Epidermal melanocyte (primary cell): ENCODE measurements at regions not wholly inside any gene's neighbourhood (a gene's known extent, or its start where the extent isn't known, plus 50 kb on each side); places are given as distances from the start of the nearest gene placed in this dataset.

Experiments
- DNase-seq: peaks from one replicate; pipeline ENCODE4 v3.0.0; 2011; ENCODE audit warnings: low spot score; ENCODE audit not compliant: insufficient read length

DNA sequence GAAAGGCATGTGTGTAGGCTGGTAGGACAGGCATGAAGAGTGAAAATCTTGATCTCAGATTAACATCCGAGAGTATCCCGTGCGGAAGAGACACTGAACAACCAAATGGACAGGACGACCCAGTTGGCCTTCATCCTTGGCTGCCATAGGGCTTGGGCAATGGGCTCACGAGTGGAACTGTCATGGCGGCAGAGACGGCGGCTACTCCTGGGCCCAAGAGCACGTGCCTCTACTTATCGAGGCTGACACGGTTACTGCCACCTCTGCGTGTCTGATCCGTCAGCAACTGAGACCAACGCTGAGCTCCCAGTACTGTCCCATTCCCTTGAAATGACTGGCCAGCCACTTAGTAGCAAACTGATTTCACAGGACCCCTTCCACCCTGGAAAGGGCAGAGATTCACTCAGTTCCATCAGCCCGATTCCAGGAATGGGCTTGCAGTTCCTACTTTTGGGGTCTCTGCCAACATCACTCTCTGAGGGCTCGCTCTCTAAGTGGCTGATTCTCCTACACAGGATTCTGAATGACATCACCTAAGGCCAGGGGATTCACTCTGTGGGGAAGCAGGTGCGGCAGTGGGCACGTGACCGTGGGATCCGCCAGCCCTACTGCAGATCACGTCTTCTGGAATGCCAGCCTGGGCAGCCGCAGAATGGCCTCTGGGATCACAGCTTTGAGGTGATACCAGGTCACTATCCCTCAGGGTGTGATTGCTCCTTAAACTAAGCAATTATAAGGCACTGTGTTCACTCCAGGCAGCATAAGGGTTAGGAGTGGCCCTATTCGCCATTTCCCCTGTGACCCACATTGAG lies 97.8 kb downstream of the RPS6KA4 start:
- no peak for DNase-seq

DNA sequence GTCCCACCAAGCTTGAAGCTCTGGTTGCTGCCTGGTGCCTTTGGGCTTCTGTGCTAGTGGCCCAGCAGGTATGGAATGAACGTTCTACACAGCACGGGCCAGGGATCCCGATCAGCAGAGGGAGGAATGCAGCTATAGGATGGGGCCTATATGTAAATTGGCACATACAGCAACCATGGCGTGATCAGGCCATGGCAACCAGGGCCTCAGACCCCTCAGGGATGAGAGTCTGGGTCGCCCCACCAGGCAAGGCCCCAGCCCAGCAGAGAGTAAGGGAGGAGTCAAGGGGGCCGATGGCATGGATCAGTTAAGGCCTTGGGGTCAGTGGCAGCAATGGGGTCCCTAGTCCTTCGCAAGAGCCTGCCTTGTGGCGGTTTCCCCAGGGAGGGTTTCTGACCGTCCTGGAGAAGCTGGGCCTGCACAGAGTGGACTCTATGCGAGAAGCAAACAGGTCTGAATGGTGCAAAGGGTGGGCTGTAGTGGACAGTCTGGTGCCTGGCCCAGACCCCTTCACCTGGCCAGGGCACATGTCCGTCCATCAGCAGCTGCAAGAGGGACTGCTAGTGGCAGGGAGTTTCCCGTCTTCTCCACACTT lies 98.2 kb upstream of the SLC22A11 start:
- DNase-seq = no peak

GRCh38 chr11:64458997-64459396 lies 96.7 kb upstream of the SLC22A11 start:
- no peak for DNase-seq

- DNase-seq = no peak
Observed at GRCh38 chr11:64459609-64460008, 96.1 kb upstream of the SLC22A11 start.

DNA sequence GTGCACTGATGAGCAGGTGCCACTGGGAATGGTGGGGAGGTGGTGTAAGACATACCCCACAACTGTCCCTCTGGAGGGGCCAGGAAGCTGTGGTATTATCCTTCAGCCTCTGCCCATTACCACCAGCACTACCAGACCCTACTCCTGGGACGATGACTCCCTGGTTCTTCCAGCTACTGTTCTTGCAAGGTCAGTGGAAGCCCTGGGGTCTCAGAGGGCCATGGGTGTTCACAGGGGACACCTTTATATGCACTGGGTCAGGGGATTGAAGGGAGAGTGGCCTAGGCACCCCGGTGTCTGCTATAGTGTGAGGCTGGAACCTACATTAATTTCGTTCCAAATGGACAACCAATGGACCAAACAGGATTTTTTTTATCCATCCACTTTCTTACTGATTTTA lies 94.7 kb upstream of the SLC22A11 start:
- DNase-seq = no peak

DNA sequence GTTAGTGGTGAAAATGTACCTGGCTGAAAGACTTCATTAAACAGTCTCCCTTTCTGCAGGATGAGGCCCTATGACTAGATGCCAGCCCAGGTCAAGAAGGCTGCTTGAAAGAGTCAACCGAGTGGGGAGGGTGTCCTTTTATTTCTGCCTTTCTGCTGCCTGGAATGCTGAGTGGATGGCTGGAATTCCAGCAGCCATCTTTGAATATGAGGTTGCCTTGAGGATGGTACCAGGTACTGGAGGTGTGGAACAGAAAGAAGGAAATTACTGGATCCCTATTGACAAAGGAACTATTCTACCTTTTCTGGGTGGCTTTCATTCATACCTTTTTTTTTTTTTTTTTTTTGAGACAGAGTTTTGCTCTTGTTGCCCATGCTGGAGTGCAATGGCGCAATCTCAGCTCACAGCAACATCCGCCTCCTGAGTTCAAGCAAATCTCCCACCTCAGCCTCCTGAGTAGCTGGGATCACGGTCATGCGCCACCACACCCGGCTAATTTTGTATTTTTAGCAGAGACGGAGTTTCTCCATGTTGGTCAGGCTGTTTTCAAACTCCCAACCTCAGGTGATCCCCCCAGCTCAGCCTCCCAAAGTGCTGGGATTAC lies 89.5 kb upstream of the SLC22A11 start:
- no peak for DNase-seq

- DNase-seq = no peak
Observed at GRCh38 chr11:64469288-64469687, 86.5 kb upstream of the SLC22A11 start.

DNA sequence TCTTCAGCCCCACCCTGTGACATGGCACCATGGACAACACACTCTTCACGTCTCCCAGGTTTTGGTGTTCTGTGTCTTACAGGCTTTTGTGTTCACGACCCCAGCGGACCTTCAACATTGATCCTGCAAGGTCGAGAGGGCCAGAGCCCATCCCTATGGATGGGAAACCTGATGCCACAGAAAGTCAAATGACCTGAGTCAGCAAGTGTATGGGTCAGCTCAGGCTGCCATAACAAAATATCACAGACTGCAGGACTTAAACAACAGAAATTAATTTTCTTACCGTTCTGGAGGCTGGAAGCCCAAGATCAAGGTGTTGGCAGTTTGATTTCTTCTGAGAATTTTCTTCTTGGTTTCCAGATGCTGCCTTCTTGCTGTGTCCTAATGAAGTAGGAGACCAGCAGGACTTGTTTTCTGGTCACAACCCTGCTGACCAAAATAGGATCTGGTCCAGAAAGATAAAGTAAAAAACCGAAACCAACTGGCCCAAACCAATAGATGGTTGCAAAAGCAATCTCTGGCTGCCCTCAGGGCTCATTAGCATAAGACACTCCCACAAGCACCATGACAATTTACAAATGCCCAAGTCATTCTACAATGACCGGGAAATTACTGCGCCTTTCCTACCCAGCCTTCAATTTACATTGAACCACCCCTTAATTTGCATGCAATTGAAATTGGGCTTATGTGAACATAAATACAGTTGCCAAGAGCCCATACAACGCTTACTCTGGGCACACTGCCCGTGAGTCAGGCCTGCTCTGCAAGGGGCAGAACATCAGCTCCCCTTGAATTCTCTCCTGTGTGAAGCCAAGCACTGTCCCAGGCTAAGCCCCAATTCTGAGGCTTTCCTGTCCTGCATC lies 82.9 kb upstream of the SLC22A11 start:
- no peak for DNase-seq

DNA sequence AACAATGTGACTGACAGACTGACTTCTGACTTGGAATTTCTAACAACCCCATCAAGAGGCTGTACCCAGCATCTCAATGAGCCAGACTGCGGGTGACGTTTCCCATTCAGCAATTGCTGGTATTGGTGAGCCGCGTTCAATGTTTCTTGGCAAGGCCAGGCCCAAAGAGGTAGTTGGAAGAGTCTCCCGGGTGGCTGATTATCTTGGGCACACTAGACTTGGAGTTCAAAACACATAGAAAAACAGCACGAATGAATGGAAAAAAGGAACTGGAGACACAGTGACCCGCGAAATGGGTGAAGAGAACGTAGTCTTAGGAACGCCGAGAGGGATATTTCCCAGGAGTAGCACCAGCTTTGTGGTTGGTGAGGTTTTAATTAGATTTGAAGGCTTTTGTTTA lies 81.1 kb upstream of the SLC22A11 start:
- DNase-seq = no peak

GRCh38 chr11:64475145-64475544 lies 80.6 kb upstream of the SLC22A11 start:
- no peak for DNase-seq

DNA sequence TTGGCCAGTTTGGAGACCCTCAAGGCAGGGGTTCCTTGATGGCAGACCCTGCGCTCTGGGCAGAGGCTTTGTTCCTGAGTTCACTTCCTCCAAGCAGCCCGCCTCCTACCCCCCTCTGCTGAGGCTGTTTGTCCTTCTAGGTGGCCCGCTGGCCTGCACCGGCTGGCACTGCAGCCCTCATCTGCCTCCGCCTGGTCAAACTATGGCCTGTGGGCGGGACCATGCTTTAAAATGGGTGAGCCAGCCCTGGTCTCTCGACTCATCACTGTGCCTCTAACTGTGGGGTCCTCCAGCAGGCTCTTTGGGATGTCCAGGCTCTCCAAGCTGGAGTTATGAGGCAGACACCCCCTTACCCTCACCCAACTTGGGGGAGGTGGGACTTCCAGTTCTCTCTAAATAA lies 78.9 kb upstream of the SLC22A11 start:
- DNase-seq = no peak

GRCh38 chr11:64477675-64478074 lies 78.1 kb upstream of the SLC22A11 start:
- no peak for DNase-seq

DNA sequence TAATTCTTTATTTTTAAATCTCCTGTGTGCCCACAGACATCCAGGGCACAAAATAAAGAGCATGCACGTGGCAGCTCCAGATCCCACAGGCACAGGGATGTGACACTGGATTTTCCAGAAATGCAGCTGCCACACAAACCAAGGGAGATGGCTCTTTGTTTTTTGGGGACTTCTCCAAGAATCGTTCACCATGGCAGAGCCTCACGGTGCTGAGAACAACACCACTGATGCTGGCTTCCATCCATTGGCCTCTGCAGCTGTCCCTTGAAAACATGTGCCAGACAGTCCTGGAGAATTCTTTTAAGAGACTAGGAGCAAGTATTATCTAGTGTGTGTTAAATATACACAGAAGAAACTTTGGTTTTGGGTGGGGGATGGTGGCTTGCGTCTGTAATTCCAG lies 73.2 kb upstream of the SLC22A11 start:
- DNase-seq = no peak

DNA sequence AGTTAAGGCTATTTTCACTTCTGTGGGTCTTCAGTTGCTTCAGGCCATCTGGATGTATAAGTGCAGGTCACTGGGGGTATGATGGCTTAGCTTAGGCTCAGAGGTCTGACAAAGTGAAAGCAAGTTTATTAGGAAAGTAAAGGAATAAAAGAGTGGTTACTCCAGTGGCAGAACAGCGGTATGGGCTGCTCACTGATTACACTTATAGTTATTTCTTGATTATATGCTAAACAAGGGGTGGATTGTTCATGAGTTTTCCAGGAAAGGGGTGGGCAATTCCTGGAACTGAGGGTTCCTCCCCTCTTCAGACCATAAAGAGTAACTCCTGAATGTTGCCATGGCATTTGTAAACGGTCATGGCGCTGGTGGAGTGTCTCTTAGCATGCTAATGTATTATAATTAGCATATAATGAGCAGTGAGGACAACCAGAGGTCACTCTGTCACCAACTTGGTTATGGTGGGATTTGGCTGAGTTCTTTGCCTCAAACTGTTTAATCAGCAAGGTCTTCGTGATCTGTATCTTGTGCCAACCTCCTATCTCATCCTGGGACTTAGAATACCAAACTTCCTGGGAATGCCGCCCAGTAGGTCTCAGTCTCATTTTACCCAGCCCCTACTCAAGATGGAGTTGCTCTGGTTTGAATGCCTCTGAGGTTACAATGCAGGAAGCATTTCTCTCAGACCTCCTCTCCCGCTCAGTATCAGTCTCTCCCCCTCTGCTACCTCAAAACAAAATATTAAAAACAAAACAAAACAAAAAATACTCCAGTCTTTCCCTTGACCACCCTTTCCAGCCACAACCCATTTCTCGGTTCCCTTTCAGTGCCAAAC lies 71.3 kb upstream of the SLC22A11 start:
- no peak for DNase-seq

DNA sequence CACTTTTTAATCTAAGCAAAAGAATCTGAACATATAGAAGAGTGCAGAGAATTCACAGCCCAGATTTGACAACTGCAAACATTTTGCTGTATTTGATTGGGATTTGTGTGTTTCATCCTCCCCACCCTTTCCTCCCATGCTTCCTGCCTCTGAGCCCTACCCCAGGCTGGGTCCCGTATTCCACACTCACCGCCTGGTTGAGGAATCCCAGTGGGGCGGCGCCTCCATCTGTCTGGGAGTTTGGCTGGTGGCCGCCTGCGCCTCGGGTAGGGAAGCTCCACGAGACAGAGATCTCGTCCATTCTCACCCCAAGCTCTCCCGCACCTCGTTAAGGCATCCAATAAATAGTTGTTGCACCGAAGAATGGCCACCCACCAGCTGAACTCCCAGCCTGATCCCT lies 70.7 kb upstream of the SLC22A11 start:
- DNase-seq = no peak

- no peak for DNase-seq
Observed at GRCh38 chr11:64489831-64490441, 65.8 kb upstream of the SLC22A11 start.

DNA sequence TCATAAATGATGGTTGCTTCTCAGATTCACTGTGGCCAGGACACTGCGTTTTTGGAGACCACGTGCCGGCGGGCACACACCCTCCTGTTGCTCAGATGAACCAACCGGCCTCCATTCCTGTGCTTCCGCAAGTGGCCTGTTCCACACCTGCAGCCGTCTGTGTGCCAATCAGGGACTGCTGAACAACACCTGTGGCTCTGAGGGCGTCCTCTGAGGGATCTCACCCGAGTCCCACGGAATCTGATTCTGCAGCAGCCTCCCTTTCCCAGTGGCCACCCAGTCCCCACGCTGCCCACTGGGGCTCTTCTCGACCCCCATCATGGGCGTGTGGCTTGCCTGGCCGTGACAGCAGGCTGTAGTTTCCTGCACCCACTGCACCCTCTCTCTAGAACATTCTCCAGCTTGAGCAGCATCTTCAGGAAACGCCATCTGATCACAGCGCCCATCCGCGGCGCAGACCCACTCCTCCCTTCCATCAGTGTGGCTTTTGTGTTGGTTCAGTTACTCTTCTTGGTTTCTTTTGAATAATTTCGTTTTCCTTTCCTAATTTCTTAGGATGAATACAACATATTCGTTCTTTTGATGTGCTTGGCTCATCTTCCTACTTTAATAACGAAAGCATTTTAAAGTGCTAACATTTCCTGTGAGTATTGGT lies 65.1 kb upstream of the SLC22A11 start:
- no peak for DNase-seq

GRCh38 chr11:64492561-64492960 lies 63.2 kb upstream of the SLC22A11 start:
- no peak for DNase-seq

- no peak for DNase-seq
Observed at GRCh38 chr11:64498136-64498535, 57.6 kb upstream of the SLC22A11 start.
